A673 (cell line): ENCODE measurements at regions not wholly inside any gene's neighbourhood (a gene's known extent, or its start where the extent isn't known, plus 50 kb on each side); places are given as distances from the start of the nearest gene placed in this dataset.

ENCODE experiments used
- BruUV-seq: library from RNA; stranded (reverse); fragments of 400-500 nt; replicated peaks from 2 replicates; lab custom pipeline; 2021; lab: Mats Ljungman, UMichigan
- CTCF ChIA-PET: fragments of 300-600 bp; sonication (Branson Sonifier 250); formaldehyde crosslinking; loops from one replicate; lab custom pipeline; 2022; ENCODE audit warnings: antibody characterized with exemption; lab: Charles Lee
- POLR2A ChIA-PET: fragments of 300-600 bp; sonication (Branson Sonifier 250); formaldehyde crosslinking; loops from one replicate; lab custom pipeline; 2022; ENCODE audit warnings: antibody characterized with exemption; ENCODE audit not compliant: low non-redundant PET; lab: Charles Lee
- DNase-seq: peaks from one replicate; pipeline ENCODE4 v3.0.0-alpha.2; 2015; ENCODE audit warnings: low spot score
- H3K27ac ChIP-seq: fragments of 200-600 bp; sonication (generic); 2 replicates; pipeline ENCODE4 v1.5.1; 2016; ENCODE audit warnings: mixed run types, low read depth, mild to moderate bottlenecking, mixed read lengths, antibody characterized with exemption, low read length; ENCODE audit not compliant: poor library complexity, severe bottlenecking
- H3K27me3 ChIP-seq: fragments of 200-600 bp; sonication (generic); replicated peaks from 2 replicates; pipeline ENCODE4 v1.6.1; 2017; ENCODE audit warnings: mixed run types, low read depth, mild to moderate bottlenecking, mixed read lengths, antibody characterized with exemption, low read length; ENCODE audit not compliant: insufficient read depth, poor library complexity
- H3K36me3 ChIP-seq: fragments of 200-600 bp; sonication (generic); 2 replicates; pipeline ENCODE4 v1.6.1; 2016; ENCODE audit warnings: mixed run types, mild to moderate bottlenecking, mixed read lengths, antibody characterized with exemption, low read length; ENCODE audit not compliant: insufficient read depth, poor library complexity, severe bottlenecking
- H3K4me1 ChIP-seq: fragments of 200-600 bp; sonication (generic); 2 replicates; pipeline ENCODE4 v1.6.1; 2017; ENCODE audit warnings: mixed run types, mild to moderate bottlenecking, mixed read lengths, antibody characterized with exemption, low read length; ENCODE audit not compliant: insufficient read depth, poor library complexity, severe bottlenecking
- H3K4me3 ChIP-seq: fragments of 200-600 bp; sonication (generic); 2 replicates; pipeline ENCODE4 v1.5.1; 2016; ENCODE audit warnings: low read depth, mixed run types, mild to moderate bottlenecking, mixed read lengths, low read length; ENCODE audit not compliant: poor library complexity, severe bottlenecking
- H3K9me3 ChIP-seq: fragments of 200-600 bp; sonication (generic); 2 replicates; pipeline ENCODE4 v1.6.1; 2016; ENCODE audit warnings: mixed run types, low read depth, mild to moderate bottlenecking, mixed read lengths, antibody characterized with exemption, low read length; ENCODE audit not compliant: poor library complexity, severe bottlenecking
- CTCF ChIP-seq: fragments of 300-800, 200-600 bp; sonication (generic); conservative IDR thresholded peaks from 2 replicates; pipeline ENCODE4 v1.5.1; 2017; ENCODE audit warnings: low read depth, mild to moderate bottlenecking, antibody characterized with exemption, low read length, moderate library complexity, mixed read lengths
- EZH2 ChIP-seq: fragments of 200-600 bp; sonication (generic); IDR thresholded peaks from 2 replicates; pipeline ENCODE4 v1.6.1; 2017; ENCODE audit warnings: borderline replicate concordance, low read depth, mild to moderate bottlenecking, mixed read lengths, antibody characterized with exemption, low read length; ENCODE audit not compliant: poor library complexity, severe bottlenecking
- intact Hi-C: fragments of 100-400 bp; cut with micrococcal nuclease; formaldehyde crosslinking; loops from one replicate; pipeline ENCODE4 v1.10.0; 2022; ENCODE audit not compliant: unreplicated experiment

- H3K36me3 ChIP-seq = no peaks in the 10 kb centered on the region
- no TSS peak for BruUV-seq
- no peak overlapping the region for H3K27ac ChIP-seq
- no peaks in the 10 kb centered on the region for H3K4me1 ChIP-seq
- intact Hi-C loops = no loop called here
- POLR2A ChIA-PET = no interaction called here
- DNase-seq = no peak
- TF ChIP-seq EZH2 (no peak), CTCF (no peak)
- CTCF ChIA-PET = interaction anchor here (0.6 kb wide), 1 partner anchor 401 kb away, joined by 6 read pairs; no protein-coding TSS in a partner anchor
- H3K9me3 ChIP-seq = no peaks in the 10 kb centered on the region
- H3K4me3 ChIP-seq = no peak overlapping the region
- H3K27me3 ChIP-seq = peaks cover 5% of the 10 kb centered on the region
Observed at GRCh38 chr1:233735331-233735730, 121.4 kb downstream of the KCNK1 start.

GRCh38 chr1:233735847-233736246, 121.9 kb downstream of the KCNK1 start:
- Histone ChIP-seq H3K4me1 (no peaks in the 10 kb centered on the region), H3K9me3 (no peaks in the 10 kb centered on the region), H3K36me3 (no peaks in the 10 kb centered on the region), H3K27me3 (peaks cover 5% of the 10 kb centered on the region), H3K4me3 (no peak overlapping the region), H3K27ac (no peak overlapping the region)
- BruUV-seq = no TSS peak
- no peak for DNase-seq
- CTCF ChIA-PET = interaction anchor here (0.6 kb wide), 1 partner anchor 402 kb away, joined by 6 read pairs; no protein-coding TSS in a partner anchor
- intact Hi-C loops = no loop called here
- POLR2A ChIA-PET = no interaction called here
- TF ChIP-seq EZH2 (no peak), CTCF (no peak)

GRCh38 chr1:233737341-233737740, 123.4 kb downstream of the KCNK1 start:
- intact Hi-C loops = no loop called here
- BruUV-seq = no TSS peak
- H3K27ac ChIP-seq = no peak overlapping the region
- no peak for DNase-seq
- H3K9me3 ChIP-seq = no peaks in the 10 kb centered on the region
- H3K36me3 ChIP-seq = no peaks in the 10 kb centered on the region
- no peaks in the 10 kb centered on the region for H3K4me1 ChIP-seq
- H3K4me3 ChIP-seq = no peak overlapping the region
- peaks cover 5% of the 10 kb centered on the region for H3K27me3 ChIP-seq
- TF ChIP-seq EZH2 (no peak), CTCF (no peak)
- CTCF ChIA-PET = no interaction called here
- POLR2A ChIA-PET = no interaction called here
